HG03095 (cell line): ENCODE measurements at regions not wholly inside any gene's neighbourhood (a gene's known extent, or its start where the extent isn't known, plus 50 kb on each side); places are given as distances from the start of the nearest gene placed in this dataset.

Experiments
- ATAC-seq: cut with Tn5 transposase; IDR thresholded peaks from one replicate; pipeline ENCODE4 v1.9.1; 2021; ENCODE audit warnings: moderate library complexity; ENCODE audit not compliant: unreplicated experiment

DNA sequence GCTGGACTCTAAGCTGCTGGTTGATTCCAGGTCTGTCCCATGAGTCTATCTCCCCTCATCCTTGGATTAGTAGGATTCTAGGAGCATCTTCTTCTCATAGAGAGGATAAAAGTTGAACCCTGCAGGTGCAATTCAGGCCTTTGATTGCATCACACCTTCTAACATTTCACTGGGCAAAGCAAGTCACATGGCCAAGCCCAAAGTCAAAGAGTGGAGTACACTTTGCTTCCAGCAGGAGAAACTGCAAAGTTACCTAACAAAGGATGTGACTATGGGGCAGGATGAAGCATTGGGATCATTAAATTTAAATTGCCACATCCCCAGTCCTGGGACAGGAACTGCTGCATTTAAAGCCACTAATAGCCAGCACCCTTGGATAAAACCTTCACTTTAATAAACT lies 51.0 kb upstream of the EGFLAM start:
- ATAC-seq: no peak

DNA sequence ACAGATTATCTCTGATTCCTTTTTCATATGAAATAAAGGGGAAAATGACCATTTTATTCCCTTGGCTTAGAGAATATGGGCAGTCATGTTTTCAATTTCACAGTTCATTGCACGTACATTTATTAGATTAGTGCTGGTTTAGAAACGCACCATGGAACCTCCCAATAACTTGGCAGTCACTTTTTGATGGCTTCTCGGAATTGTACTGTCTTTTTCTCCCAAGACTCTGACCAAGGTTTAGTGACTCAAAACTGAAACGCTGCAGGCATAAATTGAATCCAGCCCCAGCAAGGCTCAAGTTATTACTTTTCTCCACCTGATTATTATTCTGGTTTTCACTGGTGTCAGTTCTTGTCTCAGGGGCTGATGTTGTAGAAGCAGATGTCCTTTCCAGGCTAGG lies 55.6 kb upstream of the EGFLAM start:
- no peak for ATAC-seq

DNA sequence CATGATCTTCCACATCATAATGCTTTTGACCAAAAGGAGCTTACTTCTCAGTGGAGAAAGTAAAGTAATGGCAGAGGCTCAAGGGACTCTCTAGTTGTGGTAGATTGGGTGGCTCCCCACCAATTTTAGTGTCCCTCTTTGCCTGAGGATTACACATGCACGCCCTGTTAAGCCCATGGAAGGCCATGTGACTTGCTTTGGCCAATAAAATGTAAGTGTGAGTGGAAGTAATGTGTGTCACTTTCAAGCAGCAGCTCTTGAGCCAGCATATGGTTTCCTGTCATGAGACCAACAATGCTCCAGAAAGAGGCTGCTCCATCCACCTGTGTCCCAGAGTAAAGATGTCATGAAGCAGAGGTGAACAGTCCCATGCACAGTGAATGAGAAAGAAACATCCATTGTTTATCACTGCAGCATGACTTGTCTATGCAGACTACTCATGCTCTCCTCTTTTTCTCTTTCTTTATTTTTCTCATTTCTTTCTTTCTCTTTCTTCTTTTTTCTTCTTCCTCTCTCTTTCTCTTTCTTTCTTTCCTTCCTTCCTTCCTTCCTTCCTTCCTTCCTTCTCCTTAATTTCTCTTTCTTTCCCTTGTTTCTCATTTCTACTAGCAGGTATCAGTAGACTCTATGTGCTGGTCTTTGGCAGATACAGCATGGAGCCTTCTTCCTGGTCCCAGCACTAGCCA lies 57.3 kb upstream of the EGFLAM start:
- ATAC-seq: no peak

DNA sequence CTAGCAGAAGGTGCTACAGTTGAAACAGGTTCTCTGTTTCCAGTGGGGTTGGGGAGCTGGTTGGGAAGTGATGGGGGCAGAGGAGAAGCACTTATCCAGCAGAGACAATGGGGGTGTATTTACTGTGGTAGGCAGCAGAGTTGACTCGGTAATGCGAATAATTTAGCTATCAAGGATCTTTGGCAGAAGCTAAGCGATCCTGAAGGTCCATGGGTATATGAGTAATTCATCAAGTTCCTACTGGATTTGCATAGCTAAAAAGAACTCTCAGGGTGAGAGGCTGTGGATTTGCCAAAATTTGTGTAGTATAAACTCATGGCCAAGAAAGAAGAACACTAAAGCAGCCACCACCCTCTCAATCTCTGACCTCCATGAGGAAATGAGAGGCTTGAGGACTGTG lies 61.2 kb upstream of the EGFLAM start:
- ATAC-seq: no peak

DNA sequence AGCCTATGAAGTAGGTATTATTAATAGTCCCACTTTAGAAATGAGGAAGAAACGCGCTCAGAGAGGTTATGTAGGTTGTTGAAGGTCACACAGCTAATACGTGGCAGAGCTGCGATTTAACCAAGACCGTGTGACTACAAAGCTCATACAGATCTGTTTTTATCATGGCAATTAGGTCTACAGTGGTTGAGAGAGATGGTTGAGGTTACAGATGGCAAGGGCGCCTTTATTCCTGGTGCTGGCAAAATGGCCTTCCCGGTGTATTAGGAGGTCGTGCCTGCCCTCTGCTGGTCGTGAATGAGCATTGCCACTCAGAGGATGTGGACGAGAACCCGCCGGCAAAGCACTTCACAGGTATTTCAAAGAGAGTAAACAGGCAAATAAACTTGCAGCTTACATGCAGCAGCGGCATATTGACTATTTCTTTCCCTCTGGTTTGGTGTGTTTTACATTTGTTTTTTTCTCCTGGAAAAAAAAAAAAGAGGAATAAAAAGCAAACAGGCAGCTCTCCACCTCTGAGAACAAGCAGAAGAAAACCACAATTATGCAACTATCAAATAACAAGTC lies 65.3 kb upstream of the EGFLAM start:
- no peak for ATAC-seq

DNA sequence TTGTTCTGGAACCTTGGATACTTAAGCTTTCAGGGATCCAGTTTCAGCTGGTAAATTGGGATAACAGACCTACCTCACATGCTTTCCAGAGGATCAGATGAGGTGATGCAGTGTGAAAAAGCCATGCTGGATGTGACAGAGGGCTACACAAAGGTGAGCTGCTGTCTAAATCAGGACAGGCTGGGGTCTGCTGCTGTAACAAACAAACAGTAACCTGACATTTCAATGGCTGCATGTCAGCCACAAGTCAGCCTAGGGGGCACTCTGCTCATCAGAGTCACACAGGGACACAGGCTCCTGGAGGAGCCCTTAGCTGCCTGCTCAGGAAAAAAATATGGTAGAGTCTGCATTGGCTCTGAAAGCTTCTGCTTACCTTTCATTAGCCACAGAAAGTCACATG lies 66.7 kb upstream of the EGFLAM start:
- no peak for ATAC-seq

DNA sequence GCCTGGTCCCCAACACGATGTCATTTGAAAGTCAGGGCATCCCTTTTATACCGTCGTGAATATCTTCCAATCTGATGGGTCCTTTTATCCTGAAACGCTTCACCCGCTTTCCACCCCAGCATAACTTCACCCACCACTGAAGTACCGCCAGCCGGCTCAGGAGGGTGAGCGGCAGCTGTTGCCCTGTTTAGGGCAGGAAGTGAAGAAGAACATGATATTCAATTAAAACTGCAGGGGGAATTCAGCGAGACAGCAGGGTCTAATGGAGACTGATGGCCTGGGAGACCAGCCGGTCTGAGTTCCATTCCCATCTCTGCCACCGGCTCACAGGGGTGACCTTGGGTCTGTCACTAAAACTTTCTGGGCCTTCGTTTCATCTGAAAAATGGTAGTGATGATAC lies 68.2 kb upstream of the EGFLAM start:
- no peak for ATAC-seq

DNA sequence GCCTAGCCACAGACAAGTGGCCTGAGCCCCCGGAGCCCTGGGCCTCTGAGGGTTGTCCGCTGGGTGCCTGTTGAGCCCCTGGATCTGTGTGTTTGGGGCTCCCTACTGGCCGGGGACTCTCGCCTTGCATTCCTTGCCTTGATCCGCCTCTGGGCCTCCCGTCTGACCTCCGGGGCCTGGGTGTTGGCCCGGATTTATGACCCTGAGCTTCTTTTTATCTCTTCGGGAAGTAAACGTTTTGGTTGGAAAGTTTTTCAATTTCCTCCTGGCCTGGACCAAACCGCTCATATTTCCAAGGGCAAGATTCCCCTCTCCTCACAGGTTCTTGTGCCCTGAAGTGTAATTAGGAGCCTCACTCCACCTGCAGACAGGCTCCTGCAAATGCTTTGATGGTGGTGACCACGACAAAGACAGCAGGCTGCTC lies 69.3 kb upstream of the EGFLAM start:
- no peak for ATAC-seq

DNA sequence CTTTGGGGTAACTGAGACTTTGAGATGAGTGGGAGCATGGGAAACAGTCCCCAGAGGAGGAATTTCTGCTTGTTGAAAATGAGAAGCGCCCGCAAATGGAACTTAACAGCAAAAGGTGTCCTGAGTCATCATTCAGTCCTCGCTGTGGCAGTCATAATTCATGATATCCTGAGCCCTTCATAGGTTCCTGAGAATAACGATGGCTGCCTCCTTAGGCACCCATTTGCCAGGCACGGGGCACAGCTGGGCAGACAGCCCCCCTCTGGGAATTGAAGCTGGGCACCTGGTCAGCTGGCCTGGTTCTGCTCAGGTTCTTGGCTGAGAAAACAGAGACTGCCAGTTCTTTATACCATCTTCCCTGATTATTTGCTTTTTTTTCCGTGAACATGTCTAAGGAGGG lies 69.8 kb upstream of the EGFLAM start:
- no peak for ATAC-seq

DNA sequence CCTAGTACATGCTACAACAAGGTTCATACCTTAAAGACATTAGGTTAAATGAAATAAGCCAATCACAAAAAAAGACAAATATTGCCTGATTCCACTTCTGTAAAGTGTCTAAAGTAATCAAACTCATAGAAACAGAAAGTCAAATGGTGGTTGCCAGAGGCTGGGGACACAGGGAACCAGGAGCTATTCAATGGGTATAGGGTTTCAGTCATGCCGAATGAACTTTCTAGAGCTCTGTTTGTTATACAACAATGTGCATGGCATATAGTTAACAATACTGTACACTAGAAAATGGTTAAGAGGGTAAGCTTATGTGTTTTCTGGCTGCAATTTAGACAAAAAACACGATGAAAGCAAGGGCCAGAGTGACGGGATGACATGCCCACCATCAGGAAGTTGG lies 70.8 kb upstream of the EGFLAM start:
- ATAC-seq: no peak

DNA sequence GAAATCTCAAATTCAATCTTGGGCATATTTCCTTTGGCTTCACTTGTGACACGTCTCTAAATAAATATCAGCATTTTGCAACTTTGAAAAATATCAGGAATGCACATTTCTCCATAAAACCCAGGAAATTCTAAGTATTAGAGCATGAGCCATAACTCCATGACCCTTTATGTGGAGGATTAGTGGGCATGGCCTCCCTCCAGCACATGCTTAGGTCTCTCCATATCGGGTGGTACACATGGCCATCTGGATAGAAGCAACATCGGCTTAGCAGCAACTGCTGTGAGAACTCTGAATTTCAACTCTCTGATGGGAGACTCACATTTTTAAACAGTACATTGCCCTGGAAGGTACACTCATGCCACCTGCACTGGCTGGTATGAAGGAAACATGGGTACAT lies 73.7 kb upstream of the EGFLAM start:
- ATAC-seq: no peak

DNA sequence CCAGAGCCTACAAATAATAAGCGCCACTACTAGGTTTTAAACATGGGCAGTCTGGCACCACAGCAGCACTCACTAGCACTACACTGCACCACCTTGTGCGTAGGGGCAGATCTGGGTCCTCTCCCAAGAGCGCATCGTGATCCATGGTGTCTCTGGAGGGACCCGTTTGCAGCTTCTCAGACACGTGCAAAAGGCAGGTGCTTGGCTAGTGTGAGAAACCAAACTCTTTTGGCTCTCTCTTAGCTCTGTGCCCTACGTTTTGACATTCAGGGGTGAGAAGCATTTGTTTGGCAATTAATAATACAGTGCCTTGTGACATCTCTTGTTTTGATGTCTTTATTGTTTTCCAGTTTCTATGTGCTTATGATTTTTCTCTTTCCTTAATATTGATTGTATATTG lies 75.4 kb upstream of the EGFLAM start:
- ATAC-seq: no peak

DNA sequence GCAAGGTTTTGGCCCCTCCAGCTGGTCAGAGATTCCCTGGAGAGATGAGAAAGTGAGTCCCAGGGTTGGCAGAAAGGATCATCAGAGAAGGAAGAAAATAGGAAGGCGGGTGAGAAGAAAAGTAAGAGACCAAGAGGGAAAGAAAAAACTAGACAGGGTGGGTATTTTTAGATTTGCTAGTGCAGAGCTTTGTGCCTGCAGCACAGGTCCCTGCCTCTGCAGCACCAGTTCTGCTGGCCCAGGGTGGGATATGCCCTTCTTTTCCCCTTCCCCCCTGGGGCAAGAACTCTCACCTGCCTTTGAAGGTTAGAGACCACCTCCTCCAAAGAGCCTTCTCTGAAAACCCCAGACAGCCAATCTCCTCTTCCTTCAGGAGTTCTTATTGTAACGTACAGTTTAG lies 90.3 kb upstream of the EGFLAM start:
- no peak for ATAC-seq

DNA sequence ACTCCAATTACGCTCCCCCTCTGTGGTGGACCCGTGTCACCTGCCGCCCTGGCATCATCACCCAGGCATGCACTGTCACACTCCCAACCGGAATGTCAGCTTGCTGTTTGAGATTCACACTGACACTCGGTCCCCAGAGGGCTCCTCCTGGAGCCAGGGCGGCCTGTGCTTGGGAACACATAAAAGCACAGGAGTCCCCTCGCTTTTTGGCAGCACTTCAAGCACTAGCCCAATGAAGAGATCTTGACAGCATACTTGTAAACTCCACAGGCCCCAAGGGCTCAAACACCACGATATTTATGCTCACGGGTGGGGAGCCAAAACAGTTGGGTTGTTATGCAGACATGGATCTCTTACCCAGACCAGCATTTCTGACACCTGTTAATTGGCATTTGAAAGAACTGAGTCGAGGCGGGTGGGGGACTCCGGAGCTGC lies 90.8 kb upstream of the EGFLAM start:
- ATAC-seq: no peak

DNA sequence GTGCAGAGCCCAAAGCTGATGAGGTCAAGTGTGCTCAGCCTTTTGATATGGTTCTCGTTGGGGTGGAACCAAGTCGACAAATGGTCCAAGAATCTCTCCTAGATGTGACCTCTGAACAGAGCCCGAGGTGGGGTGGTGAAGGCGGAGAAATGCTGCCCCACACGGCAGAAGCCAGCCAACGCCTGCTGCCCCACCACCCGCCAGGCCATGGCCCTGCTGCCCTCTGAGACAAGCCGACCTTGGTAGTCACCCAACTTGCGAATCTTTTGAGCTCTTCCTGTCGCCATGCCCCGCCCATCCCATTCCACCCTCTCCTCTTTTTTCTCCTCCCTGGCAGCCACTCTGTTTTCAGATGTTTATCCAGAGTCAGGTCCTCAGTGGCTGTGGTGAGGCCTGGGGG lies 91.5 kb upstream of the EGFLAM start:
- ATAC-seq: no peak

DNA sequence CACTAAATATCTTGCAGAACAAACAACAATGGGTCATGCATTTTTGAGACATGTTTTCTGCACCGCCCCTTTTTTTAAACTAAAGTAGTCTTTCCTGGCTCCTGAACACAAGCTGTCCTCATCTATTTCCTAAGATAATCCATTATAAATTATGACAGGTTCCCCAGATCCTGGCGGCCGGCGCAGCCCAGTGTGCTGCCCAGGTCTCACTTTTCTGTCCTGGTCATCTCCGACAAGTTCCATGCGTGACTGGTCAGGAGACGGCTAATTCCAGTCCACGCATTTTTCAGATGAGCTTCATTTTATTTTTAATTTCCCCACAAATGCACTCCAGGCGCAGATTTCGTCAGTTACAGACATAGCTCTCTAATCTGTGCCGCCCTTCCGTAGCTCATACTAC lies 92.9 kb upstream of the EGFLAM start:
- ATAC-seq: no peak

DNA sequence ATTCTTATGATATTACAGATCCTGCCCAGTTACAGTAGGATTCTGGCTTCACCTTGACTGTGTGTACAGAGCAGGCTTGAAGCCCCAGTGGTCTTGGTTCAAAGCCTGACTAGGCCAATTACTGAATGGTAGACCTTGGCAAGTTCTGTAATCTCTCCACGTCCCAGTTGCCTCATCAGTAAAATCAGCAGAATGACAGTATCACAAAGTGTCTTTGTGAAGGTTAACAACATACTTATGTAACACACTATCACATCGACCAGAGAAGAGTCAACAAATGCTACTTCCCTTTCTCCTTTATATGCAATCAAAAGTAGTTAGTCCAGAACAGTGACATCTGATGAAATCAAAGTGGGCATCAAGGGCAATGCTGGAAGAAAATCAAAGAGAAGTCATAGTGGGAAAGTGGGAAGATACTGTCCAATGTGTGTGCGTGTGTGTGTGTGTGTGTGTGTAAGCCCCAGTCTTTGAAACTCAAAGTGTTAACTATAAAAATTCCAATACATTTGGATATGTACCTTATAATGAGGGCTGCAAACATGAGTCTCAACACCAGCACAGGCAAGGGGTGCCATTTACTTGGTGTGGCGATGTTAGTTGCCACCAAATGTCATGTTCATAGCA lies 93.5 kb upstream of the EGFLAM start:
- no peak for ATAC-seq

DNA sequence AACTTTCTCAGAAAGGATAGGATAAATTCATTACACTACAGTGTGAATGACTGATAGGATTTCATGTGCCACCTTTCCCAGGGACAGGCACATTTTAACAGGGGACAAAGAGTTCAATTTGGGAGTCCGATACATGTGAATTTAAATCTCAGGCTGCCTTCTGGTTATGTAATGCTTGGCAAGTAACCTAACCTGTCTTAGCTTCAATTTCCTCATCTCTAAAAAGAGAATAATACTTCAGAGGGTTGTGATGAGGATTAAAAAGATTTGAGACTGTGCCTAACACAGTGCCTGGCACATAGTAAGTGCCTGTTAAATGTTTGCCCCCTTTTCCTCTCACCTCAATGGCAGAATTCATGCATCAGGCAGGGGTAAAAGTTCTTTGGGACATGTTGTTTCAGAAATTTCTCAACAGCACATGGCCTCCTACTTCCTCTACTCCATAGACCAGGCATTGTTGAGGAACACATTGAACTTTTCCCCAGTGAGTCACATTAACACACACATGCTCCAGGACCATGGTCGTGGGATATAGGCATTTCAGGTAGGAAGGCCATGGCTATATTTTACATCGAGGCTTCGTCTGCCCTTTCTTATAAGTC lies 94.6 kb upstream of the EGFLAM start:
- no peak for ATAC-seq

DNA sequence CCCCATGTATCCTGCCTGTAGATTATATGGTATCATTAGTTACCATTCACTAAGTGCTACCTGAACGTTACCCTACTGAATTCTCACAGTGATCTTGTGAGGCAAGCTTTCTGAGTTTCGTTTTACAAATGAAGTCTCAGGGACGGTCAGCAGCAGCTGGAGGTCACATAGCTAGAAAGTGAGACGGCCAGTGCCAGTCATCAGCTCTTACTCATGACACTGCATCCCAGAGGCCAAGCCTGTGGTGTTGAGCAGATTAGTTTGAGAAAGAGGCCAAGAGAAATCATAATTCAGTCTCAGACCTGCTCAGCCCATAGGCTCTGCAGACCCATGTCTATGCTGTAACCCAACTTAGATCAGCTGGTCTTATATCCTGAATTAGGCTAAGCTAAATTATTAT lies 95.7 kb upstream of the EGFLAM start:
- no peak for ATAC-seq

DNA sequence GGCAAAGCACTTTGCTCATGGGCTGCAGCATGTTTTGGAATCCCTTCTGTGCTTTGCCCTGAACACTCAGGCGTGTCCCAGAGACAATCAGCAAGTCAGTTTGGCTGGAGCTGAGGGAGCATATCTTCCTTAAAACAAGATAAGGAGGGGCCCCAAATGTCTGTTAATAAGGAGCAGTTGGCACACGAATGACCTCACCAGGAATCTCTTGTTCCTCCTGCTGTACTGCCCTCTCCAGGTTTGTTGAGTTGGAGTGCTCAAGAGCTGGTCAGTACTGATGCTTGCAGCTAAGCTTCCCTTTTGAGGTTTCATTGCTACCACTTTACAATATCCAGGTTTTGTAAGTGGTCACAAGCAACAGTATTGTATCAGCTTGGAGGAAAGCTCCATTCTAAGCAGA lies 101.3 kb upstream of the EGFLAM start:
- no peak for ATAC-seq

DNA sequence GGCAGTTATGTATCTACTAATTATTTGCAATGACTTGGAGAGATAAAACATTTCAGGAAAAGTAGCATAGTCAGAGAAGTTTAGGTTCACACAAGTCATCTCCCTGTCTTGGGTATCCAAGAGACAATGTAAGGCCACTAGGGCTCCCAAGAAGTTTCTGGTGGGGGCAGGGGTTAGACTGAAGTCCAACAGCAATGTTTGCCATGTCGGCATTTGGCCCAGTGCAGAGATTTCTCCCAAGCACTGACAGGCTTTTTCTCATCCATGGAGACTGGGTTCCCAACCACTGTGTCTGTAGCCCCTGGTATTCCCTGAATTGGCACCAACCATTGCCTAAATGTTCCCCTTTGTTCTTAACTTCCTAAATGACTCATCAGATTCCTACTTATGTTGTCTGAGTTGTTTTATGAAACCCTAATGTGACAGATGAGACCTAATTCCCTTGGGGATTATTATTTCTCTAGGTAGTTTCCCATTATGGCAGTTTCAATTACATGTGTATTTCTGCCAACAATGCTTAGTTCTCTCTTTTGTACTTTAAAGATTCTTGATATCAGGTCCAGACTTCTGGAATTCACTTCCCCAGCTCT lies 103.6 kb upstream of the EGFLAM start:
- ATAC-seq: no peak

DNA sequence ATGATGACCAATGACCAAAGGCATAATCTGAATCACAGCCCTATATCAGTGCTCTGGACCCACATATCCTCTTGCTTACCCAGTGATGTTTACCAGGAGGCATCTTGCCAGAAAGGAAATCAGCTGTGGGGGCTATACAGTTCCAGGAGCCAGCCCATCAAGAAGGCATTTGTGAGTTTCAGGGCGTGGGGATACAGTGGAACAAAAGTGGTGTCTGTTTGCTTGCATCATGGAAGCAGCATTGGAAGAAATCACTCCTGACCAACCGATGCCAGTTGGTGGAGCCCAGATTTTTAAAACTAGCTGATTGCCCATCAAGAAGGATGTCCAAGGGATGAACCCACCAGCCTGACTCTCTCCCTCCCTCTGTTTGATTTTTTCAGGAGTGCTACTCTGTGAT lies 106.5 kb upstream of the EGFLAM start:
- no peak for ATAC-seq
